ENCODE measurements at regions not wholly inside any gene's neighbourhood (a gene's known extent, or its start where the extent isn't known, plus 50 kb on each side); places are given as distances from the start of the nearest gene placed in this dataset.

GRCh38 chr2:34161549-34161948 is 562.5 kb upstream of the FAM98A start:
- no peaks in the 10 kb centered on the region for H3K9me2 ChIP-seq
- H3F3A ChIP-seq (replicated peaks; ENCODE audit: insufficient read depth) = no peaks in the 10 kb centered on the region
- no peak overlapping the region for H3K4me3 ChIP-seq (ENCODE audit: low read depth in 2 of 2, low read length in 1 of 2)
- H3K4me2 ChIP-seq = no peak overlapping the region
- H3K79me2 ChIP-seq (ENCODE audit: insufficient read depth) = no peaks in the 10 kb centered on the region
- no peak overlapping the region for H3K9ac ChIP-seq
- no peaks in the 10 kb centered on the region for H4K20me1 ChIP-seq (ENCODE audit: insufficient read depth)
- CTCF ChIA-PET = no interaction called here
- POLR2A ChIA-PET = no interaction called here
- TF ChIP-seq JUND (IDR thresholded peaks at IDR 0.05) (no peak), ELF1 (IDR thresholded peaks at IDR 0.05) (no peak), FOXJ3 (CRISPR knock-in tag; IDR thresholded peaks at IDR 0.05) (no peak)
- no peak for DNase-seq
- H3K4me1 ChIP-seq (ENCODE audit: control insufficient read depth in 1 of 2, insufficient read depth in 2 of 2, low read depth in 1 of 2, low read length in 1 of 2) = no peaks in the 10 kb centered on the region
- no peaks in the 10 kb centered on the region for H3K27me3 ChIP-seq (ENCODE audit: insufficient read depth)
- no peak overlapping the region for H3K27ac ChIP-seq (ENCODE audit: low read depth in 2 of 2, low read length in 1 of 2)
- WGBS (ENCODE audit: low lambda C conversion rate) = 13% methylated on average over 3 of the region's 3 CpGs
- no peaks in the 10 kb centered on the region for H3K36me3 ChIP-seq (replicated peaks in 1 of 2; ENCODE audit: control insufficient read depth in 1 of 2, insufficient read depth in 2 of 2, low read length in 1 of 2)
- no peaks in the 10 kb centered on the region for H3K9me3 ChIP-seq
- H2AFZ ChIP-seq (ENCODE audit: low read depth) = 0 out of 2 replicates have a peak overlapping the region, but pooled peaks have one; percentile 8

- H3K4me1 ChIP-seq (ENCODE audit: control insufficient read depth in 1 of 2, insufficient read depth in 2 of 2, low read depth in 1 of 2, low read length in 1 of 2) = no peaks in the 10 kb centered on the region
- no peak overlapping the region for H3K4me2 ChIP-seq
- no peaks in the 10 kb centered on the region for H3F3A ChIP-seq (replicated peaks; ENCODE audit: insufficient read depth)
- TF ChIP-seq TAF1 (IDR thresholded peaks at IDR 0.05; ENCODE audit: borderline replicate concordance, low read depth, low read length) = no peak
- no peak for TF ChIP-seq POLR2AphosphoS5 (IDR thresholded peaks at IDR 0.05; ENCODE audit: low read depth, low read length)
- no peak for TF ChIP-seq SMC3 (IDR thresholded peaks at IDR 0.05; ENCODE audit: low read depth, low read length)
- TF ChIP-seq SIN3A (IDR thresholded peaks at IDR 0.05; ENCODE audit: borderline replicate concordance, low read depth, low read length) = no peak
- TF ChIP-seq MEF2A (IDR thresholded peaks at IDR 0.05; ENCODE audit: borderline replicate concordance, low read depth) = no peak
- no peaks in the 10 kb centered on the region for H3K9me2 ChIP-seq
- no peak for DNase-seq
- no peaks in the 10 kb centered on the region for H4K20me1 ChIP-seq (ENCODE audit: insufficient read depth)
- no peaks in the 10 kb centered on the region for H3K36me3 ChIP-seq (replicated peaks in 1 of 2; ENCODE audit: control insufficient read depth in 1 of 2, insufficient read depth in 2 of 2, low read length in 1 of 2)
- H3K27me3 ChIP-seq (ENCODE audit: insufficient read depth) = no peaks in the 10 kb centered on the region
- no peaks in the 10 kb centered on the region for H3K79me2 ChIP-seq (ENCODE audit: insufficient read depth)
- H3K9me3 ChIP-seq = no peaks in the 10 kb centered on the region
- WGBS (ENCODE audit: low lambda C conversion rate) = 6% methylated on average over 2 of the region's 2 CpGs
- H3K9ac ChIP-seq = no peak overlapping the region
- CTCF ChIA-PET = no interaction called here
- no peak overlapping the region for H3K27ac ChIP-seq (ENCODE audit: low read depth in 2 of 2, low read length in 1 of 2)
- no peak overlapping the region for H3K4me3 ChIP-seq (ENCODE audit: low read depth in 2 of 2, low read length in 1 of 2)
- POLR2A ChIA-PET = no interaction called here
- H2AFZ ChIP-seq (ENCODE audit: low read depth) = no peak overlapping the region
Measured at GRCh38 chr2:34159901-34160300, 560.8 kb upstream of the FAM98A start.

- no peak for TF ChIP-seq RFX5 (IDR thresholded peaks at IDR 0.05; ENCODE audit: low read length)
- no peak overlapping the region for H3K27ac ChIP-seq (ENCODE audit: low read depth in 2 of 2, low read length in 1 of 2)
- no peak overlapping the region for H3K4me2 ChIP-seq
- no peaks in the 10 kb centered on the region for H3K9me3 ChIP-seq
- no peak for DNase-seq
- WGBS (ENCODE audit: low lambda C conversion rate) = 0% methylated on average over 1 of the region's 1 CpG
- H2AFZ ChIP-seq (ENCODE audit: low read depth) = no peak overlapping the region
- H3K9me2 ChIP-seq = no peaks in the 10 kb centered on the region
- H3K9ac ChIP-seq = no peak overlapping the region
- H3K79me2 ChIP-seq (ENCODE audit: insufficient read depth) = no peaks in the 10 kb centered on the region
- no peaks in the 10 kb centered on the region for H3K27me3 ChIP-seq (ENCODE audit: insufficient read depth)
- H3K4me3 ChIP-seq (ENCODE audit: low read depth in 2 of 2, low read length in 1 of 2) = no peak overlapping the region
- no peaks in the 10 kb centered on the region for H3F3A ChIP-seq (replicated peaks; ENCODE audit: insufficient read depth)
- ChIA-PET CTCF (no interaction called here), POLR2A (no interaction called here)
- no peaks in the 10 kb centered on the region for H3K4me1 ChIP-seq (ENCODE audit: control insufficient read depth in 1 of 2, insufficient read depth in 2 of 2, low read depth in 1 of 2, low read length in 1 of 2)
- no peaks in the 10 kb centered on the region for H4K20me1 ChIP-seq (ENCODE audit: insufficient read depth)
- no peaks in the 10 kb centered on the region for H3K36me3 ChIP-seq (replicated peaks in 1 of 2; ENCODE audit: control insufficient read depth in 1 of 2, insufficient read depth in 2 of 2, low read length in 1 of 2)
Measured at GRCh38 chr2:34153484-34153883, 554.4 kb upstream of the FAM98A start.

Measured in SK-N-SH (cell line).